H9 (cell line): ENCODE measurements at regions not wholly inside any gene's neighbourhood (a gene's known extent, or its start where the extent isn't known, plus 50 kb on each side); places are given as distances from the start of the nearest gene placed in this dataset.

Source experiments
- DNase-seq: peaks from one replicate; pipeline ENCODE4 v3.0.0-alpha.2; 2017
- H2AFZ ChIP-seq: one replicate; pipeline ENCODE4 v1.6.1; 2013; ENCODE audit warnings: mild to moderate bottlenecking, low read length, control low read depth, moderate library complexity
- H2AK5ac ChIP-seq: 2 replicates; pipeline ENCODE4 v1.6.1; 2013; ENCODE audit warnings: low read length, control low read depth, mixed read lengths; ENCODE audit not compliant: insufficient read length
- H2BK120ac ChIP-seq: one replicate; pipeline ENCODE4 v1.6.1; 2013; ENCODE audit warnings: low read depth, mild to moderate bottlenecking, low read length, control low read depth, inconsistent platforms; ENCODE audit not compliant: poor library complexity, severe bottlenecking
- H2BK12ac ChIP-seq: 2 replicates; pipeline ENCODE4 v1.6.1; 2013; ENCODE audit warnings: low read length, control low read depth, mixed read lengths, low read depth; ENCODE audit not compliant: insufficient read length
- H2BK15ac ChIP-seq: 2 replicates; pipeline ENCODE4 v1.6.1; 2013; ENCODE audit warnings: low read depth, low read length, control low read depth
- H2BK20ac ChIP-seq: one replicate; pipeline ENCODE4 v1.6.1; 2013; ENCODE audit warnings: low read depth, mild to moderate bottlenecking, low read length, control low read depth, inconsistent platforms; ENCODE audit not compliant: poor library complexity, severe bottlenecking
- H2BK5ac ChIP-seq: 2 replicates; pipeline ENCODE4 v1.6.1; 2013; ENCODE audit warnings: low read length, control low read depth, mixed read lengths; ENCODE audit not compliant: insufficient read length
- H3K14ac ChIP-seq: 2 replicates; pipeline ENCODE4 v1.6.1; 2013; ENCODE audit warnings: low read length, control low read depth; ENCODE audit not compliant: insufficient read depth
- H3K18ac ChIP-seq: 2 replicates; pipeline ENCODE4 v1.6.1; 2013; ENCODE audit warnings: low read depth, mild to moderate bottlenecking, mixed read lengths, low read length, control low read depth; ENCODE audit not compliant: insufficient read length
- H3K23ac ChIP-seq: 2 replicates; pipeline ENCODE4 v1.6.1; 2013; ENCODE audit warnings: low read length, control low read depth, mixed read lengths, low read depth; ENCODE audit not compliant: insufficient read length
- H3K23me2 ChIP-seq: 2 replicates; pipeline ENCODE4 v1.6.1; 2013; ENCODE audit warnings: low read depth, mild to moderate bottlenecking, mixed read lengths, low read length, control low read depth; ENCODE audit not compliant: insufficient read length, poor library complexity, severe bottlenecking
- H3K27ac ChIP-seq: 2 replicates; pipeline ENCODE4 v1.5.1; 2013; ENCODE audit warnings: low read length, control low read depth, mixed read lengths, low read depth; ENCODE audit not compliant: insufficient read length
- H3K27me3 ChIP-seq: 2 replicates; pipeline ENCODE4 v1.6.1; 2013; ENCODE audit warnings: low read length, control low read depth, inconsistent platforms; ENCODE audit not compliant: insufficient read depth
- H3K4ac ChIP-seq: 2 replicates; pipeline ENCODE4 v1.6.1; 2013; ENCODE audit warnings: low read depth, mild to moderate bottlenecking, control low read depth, inconsistent platforms, low read length, moderate library complexity
- H3K4me1 ChIP-seq: 2 replicates; pipeline ENCODE4 v1.6.1; 2013; ENCODE audit warnings: low read length, control low read depth, inconsistent platforms; ENCODE audit not compliant: insufficient read depth
- H3K4me2 ChIP-seq: 2 replicates; pipeline ENCODE4 v1.6.1; 2013; ENCODE audit warnings: low read length, control low read depth, mixed read lengths; ENCODE audit not compliant: insufficient read length, insufficient read depth
- H3K56ac ChIP-seq: 2 replicates; pipeline ENCODE4 v1.6.1; 2013; ENCODE audit warnings: low read depth, mild to moderate bottlenecking, mixed read lengths, low read length, control low read depth; ENCODE audit not compliant: insufficient read length
- H3K79me1 ChIP-seq: 2 replicates; pipeline ENCODE4 v1.6.1; 2013; ENCODE audit warnings: low read depth, mild to moderate bottlenecking, moderate library complexity, low read length, control low read depth, inconsistent platforms; ENCODE audit not compliant: insufficient read depth, poor library complexity, severe bottlenecking
- H3K79me2 ChIP-seq: 2 replicates; pipeline ENCODE4 v1.6.1; 2013; ENCODE audit warnings: low read length, control low read depth, inconsistent platforms; ENCODE audit not compliant: insufficient read depth
- H3K9ac ChIP-seq: 2 replicates; pipeline ENCODE4 v1.6.1; 2013; ENCODE audit warnings: low read length, control low read depth, mixed read lengths; ENCODE audit not compliant: insufficient read length; ENCODE audit errors: extremely low read depth
- H3K9me3 ChIP-seq: one replicate; pipeline ENCODE4 v1.6.1; 2013; ENCODE audit warnings: low read depth, low read length, inconsistent platforms; ENCODE audit not compliant: control insufficient read depth
- H3T11ph ChIP-seq: one replicate; pipeline ENCODE4 v1.6.1; 2013; ENCODE audit warnings: mild to moderate bottlenecking, low read length, control low read depth, inconsistent platforms
- H4K20me1 ChIP-seq: one replicate; pipeline ENCODE4 v1.6.1; 2013; ENCODE audit not compliant: control insufficient read depth, insufficient read length, insufficient read depth
- H4K5ac ChIP-seq: 2 replicates; pipeline ENCODE4 v1.6.1; 2013; ENCODE audit warnings: low read depth, mild to moderate bottlenecking, mixed read lengths, low read length, control low read depth; ENCODE audit not compliant: insufficient read length
- H4K8ac ChIP-seq: replicated peaks from 2 replicates; pipeline ENCODE4 v1.6.1; 2013; ENCODE audit warnings: low read length, control low read depth, mixed read lengths, low read depth; ENCODE audit not compliant: insufficient read length
- H4K91ac ChIP-seq: 2 replicates; pipeline ENCODE4 v1.6.1; 2013; ENCODE audit warnings: low read depth, mild to moderate bottlenecking, moderate library complexity, mixed read lengths, low read length, control low read depth; ENCODE audit not compliant: insufficient read length
- H3K27ac Mint-ChIP-seq, 3 experiments: 2 replicates in 2 of 3; 3 replicates in 1 of 3; pipeline ENCODE4 v1.8.0; 2020 to 2021; ENCODE audit warnings: mixed read lengths in 3 of 3, mild to moderate bottlenecking in 1 of 3, moderate library complexity in 1 of 3
- H3K27me3 Mint-ChIP-seq: 2 replicates; pipeline ENCODE4 v1.8.0; 2021; ENCODE audit warnings: low read depth, mild to moderate bottlenecking, moderate library complexity, mixed read lengths
- H3K36me3 Mint-ChIP-seq, 3 experiments: 2 replicates in 2 of 3; 3 replicates in 1 of 3; pipeline ENCODE4 v1.8.0; 2020 to 2021; ENCODE audit warnings: low read depth in 3 of 3, mixed read lengths in 3 of 3; ENCODE audit not compliant: insufficient read depth in 1 of 3
- H3K4me1 Mint-ChIP-seq, 2 experiments: 2 replicates each; pipeline ENCODE4 v1.8.0; 2020; ENCODE audit warnings: mixed read lengths in 2 of 2
- H3K4me3 Mint-ChIP-seq, 2 experiments: 2 replicates in 1 of 2; 3 replicates in 1 of 2; pipeline ENCODE4 v1.8.0; 2020 to 2021; ENCODE audit warnings: mild to moderate bottlenecking in 2 of 2, mixed read lengths in 2 of 2, moderate library complexity in 1 of 2
- H3K9me3 Mint-ChIP-seq, 2 experiments: 2 replicates in 1 of 2; 3 replicates in 1 of 2; pipeline ENCODE4 v1.8.0; 2020; ENCODE audit warnings: mild to moderate bottlenecking in 2 of 2, mixed read lengths in 2 of 2, moderate library complexity in 1 of 2
- WGBS: extraction: QIAGEN DNeasy Blood & Tissue Kit; methylation state at CpG from one replicate; pipeline ENCODE4 v1.1.7; 2013; ENCODE audit warnings: missing lambda C conversion rate, low lambda C conversion rate, mixed read lengths; ENCODE audit not compliant: insufficient read length; ENCODE audit errors: extremely low coverage; 5-methylcytosine and 5-hydroxymethylcytosine counted together
- TF ChIP-seq, protein P1 (sequence below): fragments of 200-600 bp; sonication (generic); conservative IDR thresholded peaks from 3 replicates; pipeline ENCODE4 v1.8.0; 2021; ENCODE audit warnings: antibody characterized with exemption, mild to moderate bottlenecking

DNA sequence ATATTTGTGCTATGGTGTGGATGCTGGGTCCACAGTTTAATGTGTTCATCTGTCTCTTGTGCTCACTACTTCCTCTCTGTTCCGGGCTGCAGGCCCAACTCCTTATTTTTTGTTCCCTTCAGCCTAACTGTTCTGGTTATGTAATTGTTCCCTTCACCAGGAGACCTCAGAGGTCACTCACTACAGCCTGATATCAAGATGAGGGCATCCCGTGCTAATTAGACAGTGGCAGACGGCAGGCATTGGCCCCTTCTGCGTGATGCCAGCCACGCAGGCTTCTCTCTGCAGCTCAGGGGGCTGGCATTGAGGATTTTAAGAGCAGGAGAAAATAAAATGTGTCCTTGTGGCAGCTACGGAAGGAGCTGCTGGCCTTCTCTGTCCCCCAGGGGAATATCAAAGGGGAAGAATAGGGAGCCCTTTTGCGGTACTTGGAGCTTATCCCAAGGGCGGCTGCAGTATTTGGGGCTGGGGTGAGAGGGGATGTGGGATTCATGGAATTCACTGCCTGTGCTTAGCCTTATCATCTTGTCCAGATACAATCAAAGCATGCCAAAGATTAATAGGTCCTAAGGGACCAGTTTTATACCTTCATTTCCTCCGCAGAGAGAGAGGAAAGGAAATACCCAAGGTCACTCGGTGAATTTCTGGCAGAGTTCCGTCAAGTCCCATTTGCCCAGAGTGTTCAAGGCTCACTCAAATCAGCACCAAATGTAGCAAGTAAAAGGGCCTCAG is 53.3 kb upstream of the TRIB2 start:
- Mint-ChIP-seq H3K36me3 (peaks cover 5 to 9% (median 7%) of the 10 kb centered on the region in 3 experiments; a peak in 6 of 7 replicates), H3K27ac (no peak overlapping the region), H3K4me3 (no peak overlapping the region), H3K4me1 (peaks cover 3 to 7% of the 10 kb centered on the region in 2 experiments; a peak in 2 of 4 replicates), H3K9me3 (peaks cover 16 to 17% of the 10 kb centered on the region in 2 experiments), H3K27me3 (no peaks in the 10 kb centered on the region)
- no peak overlapping the region for H3K23ac ChIP-seq
- TF ChIP-seq, protein P1, sequence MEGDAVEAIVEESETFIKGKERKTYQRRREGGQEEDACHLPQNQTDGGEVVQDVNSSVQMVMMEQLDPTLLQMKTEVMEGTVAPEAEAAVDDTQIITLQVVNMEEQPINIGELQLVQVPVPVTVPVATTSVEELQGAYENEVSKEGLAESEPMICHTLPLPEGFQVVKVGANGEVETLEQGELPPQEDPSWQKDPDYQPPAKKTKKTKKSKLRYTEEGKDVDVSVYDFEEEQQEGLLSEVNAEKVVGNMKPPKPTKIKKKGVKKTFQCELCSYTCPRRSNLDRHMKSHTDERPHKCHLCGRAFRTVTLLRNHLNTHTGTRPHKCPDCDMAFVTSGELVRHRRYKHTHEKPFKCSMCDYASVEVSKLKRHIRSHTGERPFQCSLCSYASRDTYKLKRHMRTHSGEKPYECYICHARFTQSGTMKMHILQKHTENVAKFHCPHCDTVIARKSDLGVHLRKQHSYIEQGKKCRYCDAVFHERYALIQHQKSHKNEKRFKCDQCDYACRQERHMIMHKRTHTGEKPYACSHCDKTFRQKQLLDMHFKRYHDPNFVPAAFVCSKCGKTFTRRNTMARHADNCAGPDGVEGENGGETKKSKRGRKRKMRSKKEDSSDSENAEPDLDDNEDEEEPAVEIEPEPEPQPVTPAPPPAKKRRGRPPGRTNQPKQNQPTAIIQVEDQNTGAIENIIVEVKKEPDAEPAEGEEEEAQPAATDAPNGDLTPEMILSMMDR = no peak
- no peak overlapping the region for H4K5ac ChIP-seq
- no peak overlapping the region for H3K9ac ChIP-seq
- H2BK5ac ChIP-seq = no peak overlapping the region
- H2BK20ac ChIP-seq = no peak overlapping the region
- no peak overlapping the region for H2AFZ ChIP-seq
- H4K91ac ChIP-seq = no peak overlapping the region
- H4K20me1 ChIP-seq = no peaks in the 10 kb centered on the region
- H3K4me2 ChIP-seq = no peak overlapping the region
- no peak overlapping the region for H3K14ac ChIP-seq
- H2BK12ac ChIP-seq = no peak overlapping the region
- H3K4ac ChIP-seq = no peak overlapping the region
- H3T11ph ChIP-seq = no peak overlapping the region
- H3K27me3 ChIP-seq = no peaks in the 10 kb centered on the region
- H2BK120ac ChIP-seq = no peak overlapping the region
- no peak overlapping the region for H3K18ac ChIP-seq
- no peak overlapping the region for H3K56ac ChIP-seq
- no peak overlapping the region for H2AK5ac ChIP-seq
- H3K9me3 ChIP-seq = no peaks in the 10 kb centered on the region
- no peak overlapping the region for H3K27ac ChIP-seq
- H3K79me1 ChIP-seq = no peaks in the 10 kb centered on the region
- H3K23me2 ChIP-seq = no peaks in the 10 kb centered on the region
- no peaks in the 10 kb centered on the region for H3K4me1 ChIP-seq
- no peak overlapping the region for H2BK15ac ChIP-seq
- H3K79me2 ChIP-seq = no peaks in the 10 kb centered on the region
- H4K8ac ChIP-seq = no peak overlapping the region
- no CpG with 5 or more reads among the region's 11 CpGs for WGBS
- no peak for DNase-seq
